Fibroblast of the aortic adventitia (primary cell): ENCODE measurements at regions not wholly inside any gene's neighbourhood (a gene's known extent, or its start where the extent isn't known, plus 50 kb on each side); places are given as distances from the start of the nearest gene placed in this dataset.

Experiments
- DNase-seq: peaks from one replicate; pipeline ENCODE4 v3.0.0-alpha.2; 2010; ENCODE audit warnings: low read depth
- H3K4me3 ChIP-seq: 2 replicates; pipeline ENCODE4 v1.5.1; 2011; ENCODE audit warnings: low read depth, mild to moderate bottlenecking, control low read depth, low read length, moderate library complexity
- TF ChIP-seq, protein P1 (sequence below): IDR thresholded peaks from 2 replicates; pipeline ENCODE4 v1.5.1; 2011; ENCODE audit warnings: mild to moderate bottlenecking, low read length, control low read depth, inconsistent platforms; ENCODE audit not compliant: insufficient read depth

DNA sequence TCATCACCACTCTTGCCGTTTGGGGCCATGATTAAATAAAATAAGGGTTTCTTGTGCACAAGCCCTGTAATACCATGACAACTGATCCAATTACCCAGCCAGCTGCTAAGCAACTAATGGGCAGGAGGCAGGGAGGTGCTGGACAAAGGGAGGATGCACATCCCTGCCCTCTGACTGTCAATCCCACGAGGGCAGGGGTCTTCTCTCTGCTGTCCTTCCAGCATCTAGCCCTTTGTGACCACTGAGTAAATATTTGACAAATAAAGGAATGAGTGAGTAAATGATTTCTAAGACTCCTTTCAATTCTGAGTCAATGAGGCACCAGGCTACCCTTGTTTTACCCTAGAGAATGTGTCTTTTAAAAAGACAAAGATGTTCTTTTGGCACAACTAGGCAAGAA, 247.1 kb downstream of the SYK start:
- DNase-seq: no peak
- no peak overlapping the region for H3K4me3 ChIP-seq
- TF ChIP-seq, protein P1, sequence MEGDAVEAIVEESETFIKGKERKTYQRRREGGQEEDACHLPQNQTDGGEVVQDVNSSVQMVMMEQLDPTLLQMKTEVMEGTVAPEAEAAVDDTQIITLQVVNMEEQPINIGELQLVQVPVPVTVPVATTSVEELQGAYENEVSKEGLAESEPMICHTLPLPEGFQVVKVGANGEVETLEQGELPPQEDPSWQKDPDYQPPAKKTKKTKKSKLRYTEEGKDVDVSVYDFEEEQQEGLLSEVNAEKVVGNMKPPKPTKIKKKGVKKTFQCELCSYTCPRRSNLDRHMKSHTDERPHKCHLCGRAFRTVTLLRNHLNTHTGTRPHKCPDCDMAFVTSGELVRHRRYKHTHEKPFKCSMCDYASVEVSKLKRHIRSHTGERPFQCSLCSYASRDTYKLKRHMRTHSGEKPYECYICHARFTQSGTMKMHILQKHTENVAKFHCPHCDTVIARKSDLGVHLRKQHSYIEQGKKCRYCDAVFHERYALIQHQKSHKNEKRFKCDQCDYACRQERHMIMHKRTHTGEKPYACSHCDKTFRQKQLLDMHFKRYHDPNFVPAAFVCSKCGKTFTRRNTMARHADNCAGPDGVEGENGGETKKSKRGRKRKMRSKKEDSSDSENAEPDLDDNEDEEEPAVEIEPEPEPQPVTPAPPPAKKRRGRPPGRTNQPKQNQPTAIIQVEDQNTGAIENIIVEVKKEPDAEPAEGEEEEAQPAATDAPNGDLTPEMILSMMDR: no peak

DNA sequence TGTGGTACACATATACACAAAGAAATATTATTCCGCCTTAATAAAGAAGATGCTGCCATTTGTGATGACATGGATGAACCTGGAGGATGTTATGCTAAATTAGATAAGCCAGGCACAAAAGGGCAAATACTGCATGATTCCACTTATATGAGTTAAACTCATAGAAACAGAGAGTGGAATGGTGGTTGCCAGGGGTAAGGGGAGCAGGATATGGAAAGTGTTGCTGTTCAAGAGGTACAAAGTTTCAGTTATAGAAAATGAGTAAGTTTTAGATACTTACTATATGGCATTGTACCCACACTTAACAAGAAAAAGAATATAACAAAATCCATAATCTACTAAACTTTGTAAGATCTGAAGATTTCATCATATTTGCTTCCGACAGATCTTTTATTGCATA, 252.2 kb downstream of the SYK start:
- TF ChIP-seq, protein P1: no peak
- no peak for DNase-seq
- H3K4me3 ChIP-seq: no peak overlapping the region

DNA sequence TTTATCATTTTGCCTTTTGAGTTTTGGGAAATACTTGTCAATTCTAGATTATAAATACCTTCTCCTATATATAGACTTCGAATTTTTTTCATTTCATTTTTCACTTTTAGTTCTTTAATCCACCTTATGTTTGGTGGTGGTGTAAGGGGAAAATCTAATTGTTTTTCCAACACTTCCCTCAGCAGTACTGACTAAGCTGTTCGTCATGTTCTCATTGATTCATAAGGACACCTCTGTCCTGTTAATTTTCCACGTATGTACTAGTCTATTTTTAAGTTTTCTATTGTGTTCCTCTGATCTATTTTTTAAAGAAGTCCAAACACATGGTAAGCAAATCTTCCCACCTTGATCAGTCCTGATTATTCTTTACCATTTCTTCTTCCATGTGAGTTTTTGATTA, 254.2 kb downstream of the SYK start:
- no peak overlapping the region for H3K4me3 ChIP-seq
- TF ChIP-seq, protein P1: no peak

DNA sequence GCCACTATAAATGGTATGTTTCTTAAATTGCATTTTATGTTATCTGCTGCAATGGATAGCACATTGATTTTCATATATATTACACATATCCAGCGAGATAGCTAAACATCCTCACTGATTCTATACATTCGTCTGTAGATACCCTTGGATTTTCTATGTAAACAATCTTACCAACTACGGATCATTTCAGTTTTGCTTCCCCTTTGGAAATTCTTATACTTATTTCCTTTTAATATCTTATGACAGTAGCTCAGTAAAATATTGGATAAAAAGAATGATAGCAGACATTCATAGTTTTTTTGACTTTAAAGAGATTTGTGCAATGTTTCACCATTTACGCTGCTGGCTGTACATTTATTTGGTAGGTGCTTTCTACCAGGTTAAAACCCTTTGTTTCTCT, 254.9 kb downstream of the SYK start:
- no peak for DNase-seq
- H3K4me3 ChIP-seq: no peak overlapping the region
- TF ChIP-seq, protein P1: no peak

More for the DNA sequence above, 254.2 kb downstream of the SYK start:
- no peak for DNase-seq

DNA sequence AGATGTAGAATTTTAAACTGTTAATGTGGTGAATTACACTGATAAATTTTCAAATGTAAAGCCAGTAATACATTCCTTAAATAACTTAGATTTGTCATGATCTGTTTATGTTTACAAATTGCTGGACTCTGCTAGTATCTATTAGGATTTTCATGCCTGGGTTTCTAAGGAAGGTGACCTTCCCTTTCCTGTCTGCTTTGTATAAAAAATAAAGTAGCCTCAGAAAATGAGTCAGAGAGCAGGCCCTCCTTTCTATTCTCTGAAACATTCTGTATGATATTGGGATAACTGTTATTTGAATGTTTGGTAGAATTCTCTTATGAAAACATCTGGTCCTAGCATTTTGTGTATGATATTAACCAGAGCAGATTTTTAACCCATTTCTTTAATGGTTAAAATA, 255.3 kb downstream of the SYK start:
- TF ChIP-seq, protein P1: no peak
- no peak overlapping the region for H3K4me3 ChIP-seq
- DNase-seq: peak; percentile 40

DNA sequence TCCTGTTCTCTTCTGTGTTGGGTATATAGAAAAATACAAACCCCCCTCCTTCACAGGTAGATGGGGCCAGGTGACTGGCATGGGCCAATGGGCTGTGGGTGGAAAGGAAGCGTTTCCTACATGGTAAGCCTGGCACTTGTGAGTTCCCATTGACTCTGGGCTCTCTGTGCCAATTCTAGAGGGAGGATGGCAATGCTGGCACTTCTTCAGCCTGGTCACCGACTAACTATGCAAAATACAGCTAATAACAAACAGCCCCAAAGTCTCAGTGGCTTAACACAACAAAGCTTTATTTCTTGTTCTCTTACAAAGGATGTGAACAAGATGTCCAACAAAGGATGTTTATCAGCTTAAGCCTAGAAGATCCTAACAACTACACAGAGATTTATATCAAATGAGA, 258.1 kb downstream of the SYK start:
- H3K4me3 ChIP-seq: no peak overlapping the region
- TF ChIP-seq, protein P1: no peak
- DNase-seq: no peak
